A673 (cell line): ENCODE measurements at regions not wholly inside any gene's neighbourhood (a gene's known extent, or its start where the extent isn't known, plus 50 kb on each side); places are given as distances from the start of the nearest gene placed in this dataset.

Experiments used
- EZH2 ChIP-seq: fragments of 200-600 bp; sonication (generic); IDR thresholded peaks from 2 replicates; pipeline ENCODE4 v1.6.1; 2017; ENCODE audit warnings: borderline replicate concordance, low read depth, mild to moderate bottlenecking, mixed read lengths, antibody characterized with exemption, low read length; ENCODE audit not compliant: poor library complexity, severe bottlenecking
- TF ChIP-seq, protein P1 (sequence below): fragments of 300-800, 200-600 bp; sonication (generic); conservative IDR thresholded peaks from 2 replicates; pipeline ENCODE4 v1.5.1; 2017; ENCODE audit warnings: low read depth, mild to moderate bottlenecking, antibody characterized with exemption, low read length, moderate library complexity, mixed read lengths

DNA sequence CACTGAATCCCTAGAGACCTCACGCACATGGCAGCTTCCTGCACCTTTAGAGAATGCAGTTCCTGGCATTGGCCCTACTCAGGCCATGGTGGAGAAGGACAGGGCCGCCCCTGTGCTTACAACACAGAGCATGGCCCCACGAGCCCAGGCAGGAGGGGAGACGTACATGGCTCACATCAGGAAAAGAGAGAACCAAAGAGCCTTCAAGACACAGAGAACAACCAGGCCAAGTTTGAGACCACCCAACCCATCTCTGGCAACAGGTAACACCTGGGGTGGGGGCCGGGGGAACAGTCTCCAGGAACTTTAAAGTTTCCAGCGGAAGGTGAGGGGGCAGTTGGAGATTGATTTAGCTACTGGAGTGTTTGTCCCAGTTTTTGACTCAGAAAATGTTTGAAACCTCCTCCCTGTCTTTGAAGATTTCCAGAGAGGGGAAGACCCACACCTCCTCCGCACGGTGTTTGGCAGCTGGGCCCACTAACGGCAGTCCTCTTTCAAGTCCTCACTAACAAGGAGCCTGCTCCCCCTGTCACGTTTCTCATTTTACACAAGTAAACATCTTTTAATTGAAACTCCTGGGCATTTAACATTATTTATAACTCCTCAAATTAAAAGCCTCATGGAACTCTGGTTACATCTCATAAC, 1423.8 kb downstream of the TBC1D22A start:
- TF ChIP-seq, protein P1, sequence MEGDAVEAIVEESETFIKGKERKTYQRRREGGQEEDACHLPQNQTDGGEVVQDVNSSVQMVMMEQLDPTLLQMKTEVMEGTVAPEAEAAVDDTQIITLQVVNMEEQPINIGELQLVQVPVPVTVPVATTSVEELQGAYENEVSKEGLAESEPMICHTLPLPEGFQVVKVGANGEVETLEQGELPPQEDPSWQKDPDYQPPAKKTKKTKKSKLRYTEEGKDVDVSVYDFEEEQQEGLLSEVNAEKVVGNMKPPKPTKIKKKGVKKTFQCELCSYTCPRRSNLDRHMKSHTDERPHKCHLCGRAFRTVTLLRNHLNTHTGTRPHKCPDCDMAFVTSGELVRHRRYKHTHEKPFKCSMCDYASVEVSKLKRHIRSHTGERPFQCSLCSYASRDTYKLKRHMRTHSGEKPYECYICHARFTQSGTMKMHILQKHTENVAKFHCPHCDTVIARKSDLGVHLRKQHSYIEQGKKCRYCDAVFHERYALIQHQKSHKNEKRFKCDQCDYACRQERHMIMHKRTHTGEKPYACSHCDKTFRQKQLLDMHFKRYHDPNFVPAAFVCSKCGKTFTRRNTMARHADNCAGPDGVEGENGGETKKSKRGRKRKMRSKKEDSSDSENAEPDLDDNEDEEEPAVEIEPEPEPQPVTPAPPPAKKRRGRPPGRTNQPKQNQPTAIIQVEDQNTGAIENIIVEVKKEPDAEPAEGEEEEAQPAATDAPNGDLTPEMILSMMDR: no peak
- TF ChIP-seq EZH2: no peak
